Dendritic cell treated with granulocyte-macrophage colony-stimulating factor and Interleukin-4, amounts not matched to agents 40 ng/mL and 50 ng/mL, for 4 days (primary cell): ENCODE measurements at regions not wholly inside any gene's neighbourhood (a gene's known extent, or its start where the extent isn't known, plus 50 kb on each side); places are given as distances from the start of the nearest gene placed in this dataset.

ENCODE experiments used
- H3K27ac Mint-ChIP-seq: one replicate; pipeline ENCODE4 v1.8.0; 2022; ENCODE audit warnings: mild to moderate bottlenecking, mixed read lengths
- H3K27me3 Mint-ChIP-seq: one replicate; pipeline ENCODE4 v1.8.0; 2022; ENCODE audit warnings: mild to moderate bottlenecking, mixed read lengths
- H3K36me3 Mint-ChIP-seq: one replicate; pipeline ENCODE4 v1.8.0; 2022; ENCODE audit warnings: low read depth, mixed read lengths
- H3K4me1 Mint-ChIP-seq: one replicate; pipeline ENCODE4 v1.8.0; 2022; ENCODE audit warnings: low read depth, mixed read lengths
- H3K4me3 Mint-ChIP-seq: one replicate; pipeline ENCODE4 v1.8.0; 2022; ENCODE audit warnings: mild to moderate bottlenecking, moderate library complexity, mixed read lengths
- H3K9me3 Mint-ChIP-seq: one replicate; pipeline ENCODE4 v1.8.0; 2022; ENCODE audit warnings: mixed read lengths
- intact Hi-C: fragments of 100-400 bp; cut with micrococcal nuclease; formaldehyde crosslinking; loops from one replicate; pipeline ENCODE4 v1.15.0; 2022

DNA sequence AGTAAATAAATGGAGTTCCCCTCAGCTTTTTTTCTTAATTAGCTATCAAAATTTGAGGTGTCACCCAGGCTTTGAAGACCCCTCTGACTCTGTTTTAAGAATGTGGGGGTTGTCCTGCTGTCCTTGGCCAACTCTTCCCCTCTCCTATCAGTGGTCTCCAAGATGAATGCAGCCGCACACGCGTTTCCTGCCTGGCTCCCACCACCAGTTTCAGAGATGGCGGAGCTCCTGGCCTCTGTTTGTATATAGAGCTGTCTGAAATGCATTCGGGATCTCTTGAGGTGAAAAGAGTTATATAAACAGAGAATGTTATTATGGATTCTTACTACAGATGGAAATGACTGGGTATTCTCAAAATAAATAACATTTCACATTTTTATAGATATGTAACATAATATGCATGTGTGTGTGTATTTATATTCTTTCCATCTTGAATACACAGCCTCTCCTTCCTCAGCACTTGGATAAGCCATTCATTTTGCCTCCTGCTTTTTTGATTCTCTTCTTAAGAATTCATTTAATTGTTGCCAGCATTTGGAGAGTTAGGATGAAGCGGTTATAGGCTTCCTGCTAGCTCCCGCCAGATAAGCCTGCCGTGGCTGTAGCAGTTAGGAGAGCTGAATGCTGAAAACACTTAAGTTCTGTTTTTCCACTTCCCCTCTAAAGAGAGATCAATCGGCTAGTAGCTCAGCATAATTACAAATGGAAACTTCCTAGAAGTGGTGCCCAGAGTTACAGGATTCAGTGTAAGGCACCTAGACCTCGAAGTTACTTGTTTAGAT lies 659.3 kb upstream of the FANCL start:
- no peak overlapping the region for H3K27ac Mint-ChIP-seq
- intact Hi-C loops, result no loop called here
- no peak overlapping the region for H3K4me3 Mint-ChIP-seq
- H3K36me3 Mint-ChIP-seq, result no peaks in the 10 kb centered on the region
- H3K9me3 Mint-ChIP-seq, result no peaks in the 10 kb centered on the region
- H3K27me3 Mint-ChIP-seq, result peaks cover 2% of the 10 kb centered on the region
- peaks cover 9% of the 10 kb centered on the region for H3K4me1 Mint-ChIP-seq

DNA sequence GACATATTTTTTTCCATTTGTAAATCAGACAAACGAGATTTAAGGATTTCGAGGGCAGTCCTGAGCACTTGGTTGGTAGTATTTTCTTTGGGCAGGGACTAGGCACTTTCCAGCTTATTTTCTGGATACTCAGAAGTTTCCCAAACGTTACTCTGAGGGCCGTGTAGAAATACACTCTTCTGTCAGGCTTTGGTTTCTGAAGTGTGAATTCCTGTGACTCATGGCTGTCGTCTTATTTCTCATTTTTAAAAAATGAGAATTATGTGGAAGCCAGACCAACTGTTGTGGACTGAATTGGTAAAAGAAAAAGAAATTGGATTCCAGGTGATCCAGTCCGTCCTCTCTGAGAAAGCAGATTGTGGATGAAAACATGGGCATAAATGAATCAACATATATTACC lies 658.6 kb upstream of the FANCL start:
- H3K9me3 Mint-ChIP-seq, result no peaks in the 10 kb centered on the region
- H3K27me3 Mint-ChIP-seq, result peaks cover 2% of the 10 kb centered on the region
- no peak overlapping the region for H3K27ac Mint-ChIP-seq
- no peak overlapping the region for H3K4me3 Mint-ChIP-seq
- intact Hi-C loops, result no loop called here
- peaks cover 9% of the 10 kb centered on the region for H3K4me1 Mint-ChIP-seq
- H3K36me3 Mint-ChIP-seq, result no peaks in the 10 kb centered on the region

GRCh38 chr2:58896638-58897037 lies 655.5 kb upstream of the FANCL start:
- Mint-ChIP-seq H3K27ac (no peak overlapping the region), H3K27me3 (peaks cover 2% of the 10 kb centered on the region), H3K4me3 (no peak overlapping the region), H3K4me1 (peaks cover 9% of the 10 kb centered on the region), H3K36me3 (no peaks in the 10 kb centered on the region), H3K9me3 (no peaks in the 10 kb centered on the region)
- intact Hi-C loops, result no loop called here

DNA sequence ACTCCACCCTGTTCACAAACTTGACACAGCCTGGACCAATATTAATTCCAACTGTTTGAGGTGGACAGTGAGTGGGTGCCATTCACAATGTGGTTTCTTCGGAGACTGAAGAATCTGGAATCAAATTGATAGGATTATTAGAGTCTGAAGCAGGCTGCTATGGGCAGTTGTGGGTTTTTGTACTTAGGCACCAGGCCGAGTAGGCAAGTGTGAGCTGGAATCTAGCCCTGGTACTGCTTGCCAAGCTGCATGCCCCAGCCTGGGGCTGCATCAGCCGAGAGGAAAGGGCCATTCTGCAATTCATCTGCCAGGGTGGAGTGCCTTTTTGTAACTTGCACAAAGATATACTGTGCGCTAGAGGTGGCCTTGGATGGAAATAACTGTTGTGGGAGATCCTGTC lies 654.7 kb upstream of the FANCL start:
- no peaks in the 10 kb centered on the region for H3K36me3 Mint-ChIP-seq
- intact Hi-C loops, result no loop called here
- no peaks in the 10 kb centered on the region for H3K9me3 Mint-ChIP-seq
- H3K27ac Mint-ChIP-seq, result no peak overlapping the region
- peaks cover 2% of the 10 kb centered on the region for H3K27me3 Mint-ChIP-seq
- H3K4me1 Mint-ChIP-seq, result peaks cover 9% of the 10 kb centered on the region
- H3K4me3 Mint-ChIP-seq, result no peak overlapping the region

GRCh38 chr2:58893656-58894351 lies 652.7 kb upstream of the FANCL start:
- Mint-ChIP-seq H3K27me3 (no peaks in the 10 kb centered on the region), H3K4me3 (no peak overlapping the region), H3K27ac (no peak overlapping the region), H3K36me3 (no peaks in the 10 kb centered on the region), H3K4me1 (no peaks in the 10 kb centered on the region), H3K9me3 (no peaks in the 10 kb centered on the region)
- intact Hi-C loops, result no loop called here

- Mint-ChIP-seq H3K4me3 (no peak overlapping the region), H3K27me3 (no peaks in the 10 kb centered on the region), H3K9me3 (no peaks in the 10 kb centered on the region), H3K4me1 (no peaks in the 10 kb centered on the region), H3K27ac (no peak overlapping the region), H3K36me3 (no peaks in the 10 kb centered on the region)
- intact Hi-C loops, result no loop called here
Measured at GRCh38 chr2:58891828-58892377, 650.8 kb upstream of the FANCL start.

GRCh38 chr2:58890865-58891525 lies 649.9 kb upstream of the FANCL start:
- Mint-ChIP-seq H3K27me3 (no peaks in the 10 kb centered on the region), H3K27ac (no peak overlapping the region), H3K4me1 (no peaks in the 10 kb centered on the region), H3K9me3 (no peaks in the 10 kb centered on the region), H3K4me3 (no peak overlapping the region), H3K36me3 (no peaks in the 10 kb centered on the region)
- intact Hi-C loops, result no loop called here

DNA sequence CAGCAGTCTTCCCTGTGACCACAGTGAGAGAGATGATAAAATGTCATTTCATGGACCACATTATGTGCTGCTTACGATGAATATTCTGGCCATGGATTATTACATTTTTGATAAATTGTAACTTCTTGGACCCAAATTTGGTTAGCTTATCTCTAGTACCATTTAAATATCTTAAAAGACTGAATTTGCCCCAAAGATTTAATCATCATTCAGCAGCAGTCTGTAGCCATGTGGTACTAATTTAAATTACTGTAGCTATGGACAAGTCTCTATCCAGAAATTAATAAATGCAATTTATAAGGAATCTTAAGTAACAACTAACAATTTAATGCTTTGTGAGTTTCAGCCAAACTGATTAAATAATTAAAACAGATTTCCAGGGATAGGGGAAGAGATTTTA lies 644.9 kb upstream of the FANCL start:
- Mint-ChIP-seq H3K4me1 (no peaks in the 10 kb centered on the region), H3K27me3 (no peaks in the 10 kb centered on the region), H3K36me3 (no peaks in the 10 kb centered on the region), H3K9me3 (no peaks in the 10 kb centered on the region), H3K27ac (no peak overlapping the region), H3K4me3 (no peak overlapping the region)
- intact Hi-C loops, result no loop called here

GRCh38 chr2:58879834-58880233 lies 638.7 kb upstream of the FANCL start:
- Mint-ChIP-seq H3K9me3 (no peaks in the 10 kb centered on the region), H3K4me3 (no peak overlapping the region), H3K4me1 (no peaks in the 10 kb centered on the region), H3K27me3 (no peaks in the 10 kb centered on the region), H3K36me3 (no peaks in the 10 kb centered on the region), H3K27ac (no peak overlapping the region)
- intact Hi-C loops, result no loop called here

- Mint-ChIP-seq H3K27ac (no peak overlapping the region), H3K4me1 (no peaks in the 10 kb centered on the region), H3K4me3 (no peak overlapping the region), H3K27me3 (no peaks in the 10 kb centered on the region), H3K9me3 (no peaks in the 10 kb centered on the region), H3K36me3 (no peaks in the 10 kb centered on the region)
- intact Hi-C loops, result no loop called here
Measured at GRCh38 chr2:58878778-58879177, 637.7 kb upstream of the FANCL start.

GRCh38 chr2:58876126-58876525 lies 635.0 kb upstream of the FANCL start:
- H3K36me3 Mint-ChIP-seq, result no peaks in the 10 kb centered on the region
- no peaks in the 10 kb centered on the region for H3K9me3 Mint-ChIP-seq
- intact Hi-C loops, result no loop called here
- H3K27me3 Mint-ChIP-seq, result no peaks in the 10 kb centered on the region
- H3K4me3 Mint-ChIP-seq, result no peak overlapping the region
- H3K27ac Mint-ChIP-seq, result no peak overlapping the region
- no peaks in the 10 kb centered on the region for H3K4me1 Mint-ChIP-seq

GRCh38 chr2:58875436-58875835 lies 634.3 kb upstream of the FANCL start:
- no peaks in the 10 kb centered on the region for H3K27me3 Mint-ChIP-seq
- H3K4me1 Mint-ChIP-seq, result no peaks in the 10 kb centered on the region
- intact Hi-C loops, result no loop called here
- H3K27ac Mint-ChIP-seq, result no peak overlapping the region
- H3K9me3 Mint-ChIP-seq, result no peaks in the 10 kb centered on the region
- no peak overlapping the region for H3K4me3 Mint-ChIP-seq
- no peaks in the 10 kb centered on the region for H3K36me3 Mint-ChIP-seq

DNA sequence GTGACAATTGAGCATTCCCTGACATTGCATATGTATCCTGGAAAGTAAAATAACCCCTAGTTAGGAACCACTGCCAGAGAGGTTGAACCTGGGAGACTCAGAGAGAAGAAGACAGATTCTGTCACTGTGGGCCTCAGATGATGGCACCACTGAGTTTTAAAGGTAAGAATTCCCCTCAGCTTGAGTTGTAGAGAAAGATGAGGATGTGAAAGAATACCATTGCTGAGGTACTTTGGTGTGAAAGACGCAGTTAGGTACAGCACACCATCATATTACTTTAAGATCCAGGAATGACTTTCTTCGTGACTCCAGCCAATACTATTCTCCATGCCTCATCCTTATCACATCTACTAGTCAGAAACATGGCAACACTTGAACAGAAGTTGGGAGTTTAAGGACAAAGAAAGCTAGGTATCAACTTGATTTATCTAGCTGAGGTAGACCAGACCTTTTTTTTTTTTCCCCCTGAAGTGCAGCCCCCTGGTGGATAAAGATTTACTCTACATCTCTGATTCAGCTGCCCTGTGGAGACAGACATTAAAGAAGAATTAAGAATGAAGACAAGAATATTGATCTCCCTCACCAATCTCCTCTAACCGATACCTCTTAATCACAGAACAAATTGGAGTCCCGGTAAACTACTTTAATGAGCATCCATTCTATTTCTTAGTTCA lies 630.5 kb upstream of the FANCL start:
- H3K4me1 Mint-ChIP-seq, result no peaks in the 10 kb centered on the region
- intact Hi-C loops, result loop anchor here (5.0 kb wide), 1 partner anchor 299 kb away; no protein-coding TSS in a partner anchor
- H3K27ac Mint-ChIP-seq, result no peak overlapping the region
- H3K4me3 Mint-ChIP-seq, result no peak overlapping the region
- H3K36me3 Mint-ChIP-seq, result no peaks in the 10 kb centered on the region
- no peaks in the 10 kb centered on the region for H3K9me3 Mint-ChIP-seq
- H3K27me3 Mint-ChIP-seq, result no peaks in the 10 kb centered on the region

DNA sequence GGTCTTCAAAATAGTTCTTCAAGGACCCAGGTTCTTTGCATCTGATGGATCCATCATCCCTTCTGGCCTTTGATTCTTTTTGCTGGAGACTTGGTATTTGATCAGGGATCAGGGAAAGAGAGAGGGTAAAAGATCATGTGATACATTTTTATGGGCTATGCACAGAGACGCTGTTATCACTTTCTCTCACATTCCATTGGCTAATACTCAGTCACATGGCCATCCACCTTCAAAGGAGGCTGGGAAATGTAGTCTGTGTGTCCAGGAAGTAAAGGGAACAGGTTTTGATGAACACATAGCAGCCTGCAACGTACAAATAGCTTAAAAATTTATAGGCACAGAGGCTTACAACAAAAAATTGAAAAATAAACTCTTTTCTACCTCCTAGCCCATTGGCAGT lies 629.6 kb upstream of the FANCL start:
- H3K27ac Mint-ChIP-seq, result no peak overlapping the region

More for the DNA sequence above, 629.6 kb upstream of the FANCL start:
- H3K4me1 Mint-ChIP-seq, result no peaks in the 10 kb centered on the region
- no peak overlapping the region for H3K4me3 Mint-ChIP-seq
- no peaks in the 10 kb centered on the region for H3K36me3 Mint-ChIP-seq
- no peaks in the 10 kb centered on the region for H3K27me3 Mint-ChIP-seq
- no peaks in the 10 kb centered on the region for H3K9me3 Mint-ChIP-seq
- intact Hi-C loops, result loop anchor here (5.0 kb wide), 1 partner anchor 298 kb away; no protein-coding TSS in a partner anchor
